GM12892 (cell line): ENCODE measurements at regions not wholly inside any gene's neighbourhood (a gene's known extent, or its start where the extent isn't known, plus 50 kb on each side); places are given as distances from the start of the nearest gene placed in this dataset.

Source experiments
- POLR2A ChIP-seq: IDR thresholded peaks from 2 replicates; pipeline ENCODE4 v1.6.1; 2011; ENCODE audit warnings: low read depth, low read length, control low read depth
- TAF1 ChIP-seq: IDR thresholded peaks from 2 replicates; pipeline ENCODE4 v1.6.1; 2011; ENCODE audit warnings: low read depth, mild to moderate bottlenecking, control low read depth, low read length, borderline replicate concordance

DNA sequence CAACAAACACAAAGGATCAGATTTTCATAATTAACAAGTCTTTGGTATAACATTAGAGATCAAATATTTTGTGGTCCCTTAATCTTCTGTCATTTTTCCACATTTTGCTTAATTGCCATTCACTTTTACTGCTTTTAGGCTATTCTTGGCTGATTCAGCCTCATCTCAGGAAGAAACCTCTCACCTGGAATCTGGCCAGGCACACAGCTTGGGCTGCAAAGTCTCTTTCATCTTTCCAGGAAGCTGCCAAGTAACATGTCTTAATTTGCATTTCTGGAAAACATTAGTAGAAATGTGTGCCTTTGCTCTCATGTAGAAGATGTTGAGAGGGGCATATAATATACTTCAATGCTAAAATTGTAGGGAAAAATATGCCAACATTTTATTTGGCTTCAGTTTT lies 174.2 kb upstream of the STEAP4 start:
- TF ChIP-seq POLR2A (no peak), TAF1 (no peak)
